Effector memory CD4-positive, alpha-beta T cell (primary cell): ENCODE measurements at regions not wholly inside any gene's neighbourhood (a gene's known extent, or its start where the extent isn't known, plus 50 kb on each side); places are given as distances from the start of the nearest gene placed in this dataset.
"Not testable (repeated sequence)": the region's sequence is repeated elsewhere in the genome, so short reads cannot be mapped to it uniquely, and the experiment has no call there.

ENCODE experiments used
- DNase-seq, 3 donors: peaks; one replicate each; pipeline ENCODE4 v3.0.0-alpha.2; 2020
- H3K27ac ChIP-seq: 2 replicates; pipeline ENCODE4 v1.7.0; 2013; ENCODE audit warnings: mild to moderate bottlenecking, low read length, moderate library complexity; ENCODE audit not compliant: insufficient read depth, poor library complexity, severe bottlenecking
- H3K27me3 ChIP-seq: replicated peaks from 2 replicates; pipeline ENCODE4 v1.7.0; 2013; ENCODE audit warnings: mild to moderate bottlenecking, low read length; ENCODE audit not compliant: insufficient read depth, control insufficient read depth, poor library complexity, severe bottlenecking
- H3K36me3 ChIP-seq: 2 replicates; pipeline ENCODE4 v1.7.0; 2013; ENCODE audit warnings: mild to moderate bottlenecking, low read length, moderate library complexity; ENCODE audit not compliant: control insufficient read depth, insufficient read depth
- H3K4me1 ChIP-seq: 2 replicates; pipeline ENCODE4 v1.7.0; 2013; ENCODE audit warnings: low read length, mild to moderate bottlenecking; ENCODE audit not compliant: control insufficient read depth, insufficient read depth, poor library complexity, severe bottlenecking
- H3K4me3 ChIP-seq: 2 replicates; pipeline ENCODE4 v1.7.0; 2013; ENCODE audit warnings: low read length, low read depth, mild to moderate bottlenecking; ENCODE audit not compliant: insufficient read depth, poor library complexity, severe bottlenecking
- H3K9me3 ChIP-seq: 2 replicates; pipeline ENCODE4 v1.7.0; 2013; ENCODE audit warnings: mild to moderate bottlenecking, low read length, moderate library complexity; ENCODE audit not compliant: control insufficient read depth

- not testable (repeated sequence) for H3K36me3 ChIP-seq, H3K4me1 ChIP-seq, H3K27me3 ChIP-seq, H3K9me3 ChIP-seq, DNase-seq, H3K27ac ChIP-seq, H3K4me3 ChIP-seq
Measured at GRCh38 chr9:85792057-85792456, 50.3 kb upstream of the AGTPBP1 start.

GRCh38 chr9:85802978-85803695 is 61.4 kb upstream of the AGTPBP1 start:
- peak overlapping the region; percentile 47 for H3K27ac ChIP-seq
- DNase-seq, result peak; percentile 17 to 36 (median 35)

DNA sequence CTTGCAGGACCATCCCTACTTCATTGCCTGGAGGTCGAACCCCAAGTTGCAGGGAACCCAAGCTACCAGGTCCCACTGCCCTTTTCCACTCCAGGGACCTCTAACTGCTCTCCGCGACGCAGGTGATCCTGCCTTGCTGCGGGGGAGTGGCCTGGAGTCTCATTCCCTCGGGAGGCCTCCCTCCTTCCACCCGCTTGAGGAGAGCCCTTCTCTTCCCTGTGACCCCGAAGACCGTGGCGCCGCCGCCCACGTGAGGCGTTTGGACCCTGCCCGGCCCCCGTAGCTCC is 63.0 kb upstream of the AGTPBP1 start:
- not testable (repeated sequence) for H3K27me3 ChIP-seq, H3K36me3 ChIP-seq, H3K9me3 ChIP-seq, DNase-seq, H3K4me1 ChIP-seq
- peak overlapping the region; percentile 75 for H3K27ac ChIP-seq
- H3K4me3 ChIP-seq, result peak overlapping the region; percentile 35

More at GRCh38 chr9:85802978-85803695, 61.4 kb upstream of the AGTPBP1 start:
- H3K4me1 ChIP-seq, H3K36me3 ChIP-seq, H3K4me3 ChIP-seq, H3K9me3 ChIP-seq, H3K27me3 ChIP-seq: not testable (repeated sequence)

GRCh38 chr9:85805134-85806005 is 63.6 kb upstream of the AGTPBP1 start:
- not testable (repeated sequence) for H3K27me3 ChIP-seq, H3K4me1 ChIP-seq, H3K36me3 ChIP-seq, H3K9me3 ChIP-seq
- DNase-seq, result peak; percentile 72 to 74 (median 73)
- Histone ChIP-seq H3K27ac (peak overlapping the region; percentile 75), H3K4me3 (peak overlapping the region; percentile 65)

DNA sequence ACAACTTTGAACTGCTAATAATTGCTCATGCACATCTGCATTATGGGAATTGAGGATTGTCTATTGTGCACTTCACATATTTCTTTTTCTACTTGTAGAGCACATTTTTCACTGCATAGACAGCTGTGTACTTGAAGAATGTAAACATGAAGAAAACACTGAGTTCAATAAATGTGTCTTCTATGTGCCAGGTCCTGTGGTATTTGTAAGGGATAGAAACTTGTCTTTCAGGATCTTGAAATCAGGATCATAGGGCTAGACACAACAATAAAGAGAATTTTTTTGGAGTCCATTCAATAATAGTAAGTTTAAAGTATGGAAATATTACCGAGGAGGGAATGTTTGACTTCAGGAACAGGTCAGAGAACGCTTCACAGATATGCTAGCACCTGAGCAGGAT is 66.6 kb upstream of the AGTPBP1 start:
- not testable (repeated sequence) for H3K9me3 ChIP-seq, H3K36me3 ChIP-seq, H3K4me3 ChIP-seq, H3K27me3 ChIP-seq, H3K27ac ChIP-seq, H3K4me1 ChIP-seq, DNase-seq

- DNase-seq, H3K27ac ChIP-seq, H3K27me3 ChIP-seq: not testable (repeated sequence)
Measured at GRCh38 chr9:85813388-85813787, 71.6 kb upstream of the AGTPBP1 start.

DNA sequence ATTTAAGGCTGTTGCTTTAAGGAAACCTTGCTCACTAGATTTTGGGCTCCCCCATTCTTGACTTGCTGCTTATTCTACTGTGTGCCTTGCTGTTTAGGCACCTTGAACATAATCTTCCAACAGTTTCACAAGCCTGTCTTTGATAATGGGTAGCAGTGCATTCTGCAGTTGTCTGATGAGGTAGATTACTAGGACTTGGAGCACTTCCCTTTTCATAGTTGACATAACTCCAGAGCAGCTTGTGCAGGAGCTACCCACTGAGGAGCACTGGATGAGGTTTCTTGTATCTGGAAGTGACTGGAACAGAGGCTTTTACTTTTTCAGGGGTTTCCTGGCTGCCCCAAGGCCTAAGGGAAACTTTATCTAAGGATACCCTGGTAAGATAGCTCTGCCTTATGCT is 73.0 kb upstream of the AGTPBP1 start:
- not testable (repeated sequence) for H3K27ac ChIP-seq, H3K4me3 ChIP-seq, H3K36me3 ChIP-seq, DNase-seq, H3K9me3 ChIP-seq, H3K4me1 ChIP-seq, H3K27me3 ChIP-seq

More at GRCh38 chr9:85813388-85813787, 71.6 kb upstream of the AGTPBP1 start:
- H3K9me3 ChIP-seq, H3K36me3 ChIP-seq, H3K4me1 ChIP-seq, H3K4me3 ChIP-seq: not testable (repeated sequence)

- H3K27ac ChIP-seq, H3K27me3 ChIP-seq, H3K36me3 ChIP-seq, H3K4me1 ChIP-seq, H3K9me3 ChIP-seq, H3K4me3 ChIP-seq: not testable (repeated sequence)
- DNase-seq, result peak in 1 of 3 donors; percentile 5
Measured at GRCh38 chr9:85818971-85819370, 77.2 kb upstream of the AGTPBP1 start.

GRCh38 chr9:85820598-85820997 is 78.8 kb upstream of the AGTPBP1 start:
- not testable (repeated sequence) for DNase-seq, H3K9me3 ChIP-seq, H3K27me3 ChIP-seq, H3K4me3 ChIP-seq, H3K36me3 ChIP-seq, H3K4me1 ChIP-seq, H3K27ac ChIP-seq

DNA sequence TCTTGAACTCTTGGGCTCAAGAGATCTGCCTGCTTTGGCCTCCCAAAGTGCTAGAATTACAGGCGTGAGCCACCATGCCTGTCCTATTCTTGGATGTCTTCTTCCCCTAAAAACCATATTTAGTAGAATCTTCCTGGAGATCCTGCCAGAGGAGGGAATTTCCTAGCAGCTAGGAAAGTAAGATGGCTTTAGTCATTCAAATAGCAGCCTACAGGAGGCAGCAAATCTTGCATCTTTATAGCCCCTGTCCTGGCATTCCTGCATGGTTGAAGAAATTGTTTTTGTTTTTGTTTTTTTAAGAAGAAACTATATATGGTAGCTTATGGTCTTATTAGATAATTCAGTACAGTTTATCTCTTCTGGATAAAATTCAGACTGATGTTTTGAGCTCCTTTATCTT is 83.2 kb upstream of the AGTPBP1 start:
- not testable (repeated sequence) for DNase-seq, H3K27me3 ChIP-seq, H3K4me3 ChIP-seq, H3K4me1 ChIP-seq, H3K36me3 ChIP-seq, H3K27ac ChIP-seq, H3K9me3 ChIP-seq
